Thoracic aorta (tissue), 2 donors: ENCODE measurements at regions not wholly inside any gene's neighbourhood (a gene's known extent, or its start where the extent isn't known, plus 50 kb on each side); places are given as distances from the start of the nearest gene placed in this dataset.

Source experiments
- ATAC-seq: fragments of 150-250 bp; one replicate; pipeline ENCODE4 v1.8.0; 2017; ENCODE audit warnings: low read depth; ENCODE audit not compliant: insufficient number of reproducible peaks, low FRiP score
- DNase-seq: peaks from one replicate; pipeline ENCODE4 v3.0.0-alpha.2; 2020; ENCODE audit warnings: low spot score
- H3K27ac ChIP-seq, 2 donors: fragments of 200-600 bp; sonication (generic); 1 replicate in 1 of 2; 2 replicates in 1 of 2; pipeline ENCODE4 v1.5.1; 2016; ENCODE audit warnings: mild to moderate bottlenecking in 2 of 2, moderate library complexity in 2 of 2
- H3K27me3 ChIP-seq: fragments of 200-600 bp; sonication (generic); replicated peaks from 2 replicates; pipeline ENCODE4 v1.6.0; 2016; ENCODE audit warnings: mild to moderate bottlenecking; ENCODE audit not compliant: insufficient read depth
- H3K36me3 ChIP-seq: fragments of 200-600 bp; sonication (generic); one replicate; pipeline ENCODE4 v1.5.1; 2016
- H3K4me1 ChIP-seq, 2 donors: fragments of 200-600 bp; sonication (generic); 1 replicate in 1 of 2; 2 replicates in 1 of 2; pipeline versions ENCODE4 v1.5.1 to v1.6.0; 2016; ENCODE audit warnings: low read depth in 2 of 2, mild to moderate bottlenecking in 1 of 2; ENCODE audit not compliant: control insufficient read depth in 1 of 2
- H3K4me3 ChIP-seq: fragments of 200-600 bp; sonication (generic); 2 replicates; pipeline ENCODE4 v1.5.1; 2016; ENCODE audit warnings: mild to moderate bottlenecking
- H3K9me3 ChIP-seq: fragments of 200-600 bp; sonication (generic); 2 replicates; pipeline ENCODE4 v1.5.1; 2016
- TF ChIP-seq, protein P1 (sequence below): fragments of 200-600 bp; sonication (generic); IDR thresholded peaks from one replicate; pipeline ENCODE4 v1.5.1; 2019; ENCODE audit warnings: antibody characterized with exemption

DNA sequence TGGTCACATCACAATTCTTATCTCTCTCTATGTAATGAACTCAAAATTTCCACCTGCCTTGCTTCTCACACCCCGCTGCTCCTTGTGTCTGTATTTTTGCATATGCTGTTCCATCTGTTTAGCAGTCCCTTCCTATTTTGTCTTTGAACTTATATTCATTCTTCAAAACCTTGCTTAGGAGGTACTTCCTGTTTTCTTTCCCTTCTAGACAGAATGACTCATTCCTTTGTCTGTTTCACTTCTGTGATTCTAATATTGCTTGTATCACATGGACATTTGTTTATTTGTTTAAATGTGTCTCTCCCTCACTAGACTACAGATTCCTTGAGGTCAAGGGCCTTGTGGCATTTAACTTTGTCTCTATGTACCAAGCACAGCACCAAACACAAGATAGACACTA, 424.2 kb downstream of the ETNK1 start:
- no peaks in the 10 kb centered on the region for H3K9me3 ChIP-seq
- no peak overlapping the region for H3K4me3 ChIP-seq
- TF ChIP-seq, protein P1, sequence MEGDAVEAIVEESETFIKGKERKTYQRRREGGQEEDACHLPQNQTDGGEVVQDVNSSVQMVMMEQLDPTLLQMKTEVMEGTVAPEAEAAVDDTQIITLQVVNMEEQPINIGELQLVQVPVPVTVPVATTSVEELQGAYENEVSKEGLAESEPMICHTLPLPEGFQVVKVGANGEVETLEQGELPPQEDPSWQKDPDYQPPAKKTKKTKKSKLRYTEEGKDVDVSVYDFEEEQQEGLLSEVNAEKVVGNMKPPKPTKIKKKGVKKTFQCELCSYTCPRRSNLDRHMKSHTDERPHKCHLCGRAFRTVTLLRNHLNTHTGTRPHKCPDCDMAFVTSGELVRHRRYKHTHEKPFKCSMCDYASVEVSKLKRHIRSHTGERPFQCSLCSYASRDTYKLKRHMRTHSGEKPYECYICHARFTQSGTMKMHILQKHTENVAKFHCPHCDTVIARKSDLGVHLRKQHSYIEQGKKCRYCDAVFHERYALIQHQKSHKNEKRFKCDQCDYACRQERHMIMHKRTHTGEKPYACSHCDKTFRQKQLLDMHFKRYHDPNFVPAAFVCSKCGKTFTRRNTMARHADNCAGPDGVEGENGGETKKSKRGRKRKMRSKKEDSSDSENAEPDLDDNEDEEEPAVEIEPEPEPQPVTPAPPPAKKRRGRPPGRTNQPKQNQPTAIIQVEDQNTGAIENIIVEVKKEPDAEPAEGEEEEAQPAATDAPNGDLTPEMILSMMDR, result no peak
- H3K4me1 ChIP-seq, result no peaks in the 10 kb centered on the region
- no peaks in the 10 kb centered on the region for H3K27me3 ChIP-seq
- H3K36me3 ChIP-seq, result no peaks in the 10 kb centered on the region
- ATAC-seq, result no peak
- H3K27ac ChIP-seq, result no peak overlapping the region
- no peak for DNase-seq

DNA sequence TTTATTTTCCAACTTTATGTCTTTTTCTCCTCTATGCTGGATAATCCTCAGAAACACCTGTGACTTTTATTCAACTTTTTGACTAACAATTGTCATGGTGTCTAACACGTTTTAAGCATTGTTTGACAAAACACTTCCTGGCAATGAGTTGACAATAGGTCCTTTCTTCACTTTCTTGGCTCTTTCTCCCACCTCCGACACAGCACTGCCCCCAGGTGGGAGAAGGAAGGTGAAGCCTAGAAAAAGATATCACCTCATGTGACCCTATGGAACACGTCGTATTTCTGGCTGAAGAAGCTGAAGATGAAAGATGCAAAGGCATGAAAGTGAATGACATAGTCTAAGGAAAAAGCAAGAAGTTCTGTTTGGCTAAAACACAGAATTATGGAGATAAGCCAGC, 430.0 kb downstream of the ETNK1 start:
- no peak for ATAC-seq
- TF ChIP-seq, protein P1, result no peak
- DNase-seq, result no peak

DNA sequence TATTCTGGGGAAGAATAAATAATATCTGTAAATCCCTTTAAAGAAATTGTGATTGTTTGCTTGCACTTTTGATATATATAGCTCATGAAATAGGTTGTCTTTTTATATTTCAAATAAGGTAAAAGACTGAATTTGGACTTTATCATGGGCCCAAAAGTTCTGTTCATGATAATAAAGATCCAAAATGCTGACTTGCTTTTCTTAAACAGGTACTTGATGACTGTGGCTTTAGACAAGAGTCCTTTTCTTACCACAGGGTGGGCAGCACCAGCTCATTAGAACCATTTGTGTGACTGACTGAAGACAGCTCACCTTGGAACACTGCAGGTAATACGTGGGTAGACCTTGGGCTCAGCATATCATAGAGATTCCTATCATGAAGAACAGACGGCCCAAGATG, 432.6 kb downstream of the ETNK1 start:
- ATAC-seq, result no peak

More for the DNA sequence above, 430.0 kb downstream of the ETNK1 start:
- Histone ChIP-seq H3K9me3 (no peaks in the 10 kb centered on the region), H3K4me3 (no peak overlapping the region), H3K36me3 (no peaks in the 10 kb centered on the region), H3K4me1 (no peaks in the 10 kb centered on the region), H3K27me3 (no peaks in the 10 kb centered on the region), H3K27ac (no peak overlapping the region)

DNA sequence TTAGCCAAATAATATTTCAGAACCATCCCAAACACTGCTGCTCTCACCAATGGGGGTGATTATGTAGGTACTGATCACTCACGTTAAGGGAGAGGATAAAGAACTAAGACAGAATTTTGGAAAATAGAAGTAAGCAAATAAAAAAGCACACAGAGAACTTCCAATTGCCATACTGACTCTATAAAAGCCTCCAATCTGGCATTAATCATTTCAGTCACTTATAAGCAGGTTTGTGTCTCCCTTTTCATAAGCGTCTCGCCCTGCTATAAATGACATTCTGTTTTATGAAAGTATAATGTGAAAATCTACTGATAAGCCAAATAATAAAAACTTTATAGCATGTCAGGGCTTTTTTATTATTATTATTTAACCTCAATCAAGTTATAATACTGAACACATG, 435.2 kb downstream of the ETNK1 start:
- no peaks in the 10 kb centered on the region for H3K36me3 ChIP-seq
- TF ChIP-seq, protein P1, result no peak
- no peak for ATAC-seq
- H3K27ac ChIP-seq, result no peak overlapping the region
- no peak overlapping the region for H3K4me3 ChIP-seq
- DNase-seq, result no peak
- H3K27me3 ChIP-seq, result no peaks in the 10 kb centered on the region
- no peaks in the 10 kb centered on the region for H3K4me1 ChIP-seq
- no peaks in the 10 kb centered on the region for H3K9me3 ChIP-seq

More for the DNA sequence above, 432.6 kb downstream of the ETNK1 start:
- no peaks in the 10 kb centered on the region for H3K9me3 ChIP-seq
- H3K4me3 ChIP-seq, result no peak overlapping the region
- DNase-seq, result no peak
- no peaks in the 10 kb centered on the region for H3K4me1 ChIP-seq
- H3K36me3 ChIP-seq, result no peaks in the 10 kb centered on the region
- no peak overlapping the region for H3K27ac ChIP-seq
- H3K27me3 ChIP-seq, result no peaks in the 10 kb centered on the region
- TF ChIP-seq, protein P1, result no peak

DNA sequence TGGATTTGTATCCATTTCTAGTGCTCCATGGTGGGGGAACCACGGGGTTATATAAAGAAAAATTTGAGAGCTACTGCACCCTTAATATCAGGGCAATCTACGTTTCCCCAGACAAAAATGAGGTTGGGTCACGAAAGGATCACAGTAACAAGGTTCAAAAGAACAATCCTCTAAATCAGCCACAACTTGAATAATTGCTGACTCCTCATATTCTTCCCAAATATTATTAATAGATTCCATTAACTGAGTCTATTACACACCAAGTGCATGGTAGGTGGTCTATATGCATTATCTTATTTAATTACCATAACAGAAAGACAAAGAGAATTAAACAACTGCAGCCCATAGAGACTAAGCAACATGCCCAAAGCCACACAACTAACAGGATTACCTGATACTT, 438.2 kb downstream of the ETNK1 start:
- no peaks in the 10 kb centered on the region for H3K36me3 ChIP-seq
- H3K9me3 ChIP-seq, result no peaks in the 10 kb centered on the region
- H3K27ac ChIP-seq, result no peak overlapping the region
- H3K27me3 ChIP-seq, result no peaks in the 10 kb centered on the region
- H3K4me1 ChIP-seq, result no peaks in the 10 kb centered on the region
- ATAC-seq (no peak), DNase-seq (no peak)
- H3K4me3 ChIP-seq, result no peak overlapping the region
- TF ChIP-seq, protein P1, result no peak
